RWPE1 (cell line): ENCODE measurements at regions not wholly inside any gene's neighbourhood (a gene's known extent, or its start where the extent isn't known, plus 50 kb on each side); places are given as distances from the start of the nearest gene placed in this dataset.
A peak's percentile ranks its signal among the peaks of the same experiment; 100 is the strongest.
"Not testable (repeated sequence)": the region's sequence is repeated elsewhere in the genome, so short reads cannot be mapped to it uniquely, and the experiment has no call there.

ENCODE experiments used
- CTCF ChIA-PET: fragments of 350-600 bp; sonication (Branson Sonifier 250); formaldehyde crosslinking; extraction: SDS; loops from one replicate; lab custom pipeline; 2021; lab: Yijun Ruan, JAX
- POLR2A ChIA-PET: fragments of 400-600 bp; formaldehyde crosslinking; extraction: SDS; loops from one replicate; lab custom pipeline; 2020; ENCODE audit warnings: antibody characterized with exemption; ENCODE audit not compliant: low non-redundant PET; lab: Yijun Ruan, JAX
- DNase-seq: peaks from one replicate; pipeline ENCODE4 v3.0.0; 2012; ENCODE audit warnings: low spot score
- H3K27ac ChIP-seq: fragments of 450-650 bp; 2 replicates; pipeline ENCODE4 v1.5.1; 2017
- TF ChIP-seq, protein P1 (sequence below): fragments of 450-650 bp; conservative IDR thresholded peaks from 2 replicates; pipeline ENCODE4 v1.5.1; 2017; ENCODE audit warnings: low read depth, mild to moderate bottlenecking

DNA sequence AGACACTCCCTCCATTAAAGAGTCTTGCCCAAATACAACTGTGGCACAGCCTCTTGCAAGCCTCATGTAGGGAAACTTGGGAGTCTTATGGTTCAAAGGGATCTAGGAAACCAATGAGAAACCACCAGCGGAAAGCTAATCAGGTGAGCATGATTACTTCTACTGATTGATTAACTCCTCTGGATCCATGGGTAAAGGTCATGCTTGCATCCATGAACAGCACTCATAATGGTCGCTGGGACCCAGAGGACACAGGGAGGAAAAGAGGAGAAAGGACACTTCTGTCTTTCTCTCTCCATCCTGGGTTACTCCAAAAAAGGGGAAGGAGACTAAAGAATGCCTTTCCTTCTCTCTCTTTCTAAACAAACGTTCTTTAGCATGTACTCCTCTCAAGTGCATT, 1397.2 kb downstream of the LRFN5 start:
- H3K27ac ChIP-seq = no peak overlapping the region
- DNase-seq = no peak
- TF ChIP-seq, protein P1, sequence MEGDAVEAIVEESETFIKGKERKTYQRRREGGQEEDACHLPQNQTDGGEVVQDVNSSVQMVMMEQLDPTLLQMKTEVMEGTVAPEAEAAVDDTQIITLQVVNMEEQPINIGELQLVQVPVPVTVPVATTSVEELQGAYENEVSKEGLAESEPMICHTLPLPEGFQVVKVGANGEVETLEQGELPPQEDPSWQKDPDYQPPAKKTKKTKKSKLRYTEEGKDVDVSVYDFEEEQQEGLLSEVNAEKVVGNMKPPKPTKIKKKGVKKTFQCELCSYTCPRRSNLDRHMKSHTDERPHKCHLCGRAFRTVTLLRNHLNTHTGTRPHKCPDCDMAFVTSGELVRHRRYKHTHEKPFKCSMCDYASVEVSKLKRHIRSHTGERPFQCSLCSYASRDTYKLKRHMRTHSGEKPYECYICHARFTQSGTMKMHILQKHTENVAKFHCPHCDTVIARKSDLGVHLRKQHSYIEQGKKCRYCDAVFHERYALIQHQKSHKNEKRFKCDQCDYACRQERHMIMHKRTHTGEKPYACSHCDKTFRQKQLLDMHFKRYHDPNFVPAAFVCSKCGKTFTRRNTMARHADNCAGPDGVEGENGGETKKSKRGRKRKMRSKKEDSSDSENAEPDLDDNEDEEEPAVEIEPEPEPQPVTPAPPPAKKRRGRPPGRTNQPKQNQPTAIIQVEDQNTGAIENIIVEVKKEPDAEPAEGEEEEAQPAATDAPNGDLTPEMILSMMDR = no peak
- POLR2A ChIA-PET = no interaction called here
- CTCF ChIA-PET = no interaction called here

DNA sequence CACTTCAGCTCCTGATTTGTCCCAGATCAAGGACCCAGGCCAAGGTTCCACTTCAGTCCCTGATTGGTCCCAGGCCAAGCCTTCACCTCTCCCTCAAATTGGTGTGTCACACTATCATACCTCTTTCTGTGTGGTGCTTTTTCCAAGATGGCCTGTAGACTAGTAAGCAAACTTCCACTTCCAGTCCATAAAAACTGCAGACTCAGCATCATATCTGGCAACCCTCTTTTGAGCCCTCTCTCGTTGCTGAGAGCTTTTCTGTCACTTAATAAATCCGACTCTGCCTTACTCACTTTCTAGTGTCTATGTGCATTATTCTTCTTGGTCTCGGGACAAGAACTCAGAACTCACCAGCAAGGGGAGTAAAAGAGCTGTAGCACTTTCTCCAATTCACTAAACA, 1395.1 kb downstream of the LRFN5 start:
- ChIA-PET CTCF (no interaction called here), POLR2A (no interaction called here)
- no peak overlapping the region for H3K27ac ChIP-seq
- TF ChIP-seq, protein P1 = no peak
- no peak for DNase-seq

DNA sequence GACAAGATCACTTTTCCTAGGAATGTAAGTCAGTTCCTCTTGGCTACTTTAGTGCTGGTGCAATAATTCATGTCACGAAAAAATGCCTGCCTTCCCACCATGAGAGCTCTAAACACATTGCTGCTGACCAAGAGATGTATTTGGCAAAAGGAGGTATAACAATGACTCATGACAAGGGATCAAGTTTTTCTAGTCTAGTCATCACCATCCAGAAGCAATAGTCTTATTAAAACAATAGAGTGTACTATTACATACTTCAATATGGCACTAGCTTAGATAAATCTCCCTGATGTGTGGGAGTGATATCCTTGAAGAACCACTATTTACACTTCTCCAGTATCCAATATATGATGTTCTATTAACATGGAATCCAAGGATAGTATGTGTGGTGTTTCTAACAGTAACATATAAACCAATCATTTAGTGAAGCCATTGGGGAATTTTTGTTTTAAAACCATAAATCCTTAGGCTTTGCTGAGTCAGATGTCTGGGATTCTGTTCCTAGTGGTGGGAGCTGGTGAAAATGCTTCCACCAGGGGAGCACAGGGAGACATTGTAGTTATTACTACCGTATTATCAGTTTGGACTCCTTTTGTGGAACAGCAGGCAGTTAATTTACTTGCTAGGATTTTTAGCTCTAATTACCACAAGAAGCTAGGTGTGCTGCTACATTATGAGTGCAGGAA, 1387.5 kb downstream of the LRFN5 start:
- TF ChIP-seq, protein P1 = no peak
- DNase-seq = peak; percentile 8
- POLR2A ChIA-PET = no interaction called here
- no peak overlapping the region for H3K27ac ChIP-seq
- CTCF ChIA-PET = no interaction called here

DNA sequence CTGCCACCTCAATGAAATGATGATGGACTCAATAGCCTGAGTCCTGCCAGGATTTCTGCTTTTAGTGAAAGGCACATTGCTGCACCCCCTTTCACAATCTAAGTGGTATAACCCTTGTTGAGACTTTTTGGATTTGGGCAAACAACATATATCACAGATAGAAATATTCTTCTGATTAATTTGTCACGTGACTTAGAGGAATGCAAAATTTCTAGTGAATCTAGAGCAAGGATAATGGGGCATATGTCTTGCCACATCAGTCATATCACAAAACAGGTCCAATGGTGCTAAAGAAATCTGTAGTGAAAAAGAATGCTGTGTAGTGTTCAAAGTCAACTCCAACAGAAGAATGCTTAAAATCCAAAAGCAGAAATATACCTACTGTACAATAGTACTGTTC, 1386.3 kb downstream of the LRFN5 start:
- POLR2A ChIA-PET = no interaction called here

DNA sequence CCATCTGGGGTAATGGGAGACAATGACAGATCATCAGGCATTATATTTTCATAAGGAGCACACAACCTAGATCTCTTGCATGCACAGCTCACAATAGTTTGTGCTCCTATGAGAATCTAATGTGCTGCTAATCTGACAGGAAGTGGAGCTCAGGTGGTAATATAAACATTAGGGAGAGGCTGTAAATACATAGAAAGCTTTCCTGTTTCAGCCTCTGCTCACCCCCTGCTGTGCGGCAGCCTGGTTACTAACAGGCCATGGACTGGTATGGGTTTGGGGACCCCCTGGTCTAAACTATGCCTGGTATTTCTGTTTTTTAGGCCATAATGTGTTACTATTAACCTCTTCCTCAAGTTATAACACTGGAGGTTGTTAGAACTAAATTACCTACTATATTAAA, 1373.7 kb downstream of the LRFN5 start:
- ChIA-PET POLR2A (no interaction called here), CTCF (no interaction called here)
- no peak overlapping the region for H3K27ac ChIP-seq
- TF ChIP-seq, protein P1 = no peak
- DNase-seq = no peak

More for the DNA sequence above, 1386.3 kb downstream of the LRFN5 start:
- TF ChIP-seq, protein P1 = no peak
- H3K27ac ChIP-seq = no peak overlapping the region
- DNase-seq = no peak
- CTCF ChIA-PET = no interaction called here

DNA sequence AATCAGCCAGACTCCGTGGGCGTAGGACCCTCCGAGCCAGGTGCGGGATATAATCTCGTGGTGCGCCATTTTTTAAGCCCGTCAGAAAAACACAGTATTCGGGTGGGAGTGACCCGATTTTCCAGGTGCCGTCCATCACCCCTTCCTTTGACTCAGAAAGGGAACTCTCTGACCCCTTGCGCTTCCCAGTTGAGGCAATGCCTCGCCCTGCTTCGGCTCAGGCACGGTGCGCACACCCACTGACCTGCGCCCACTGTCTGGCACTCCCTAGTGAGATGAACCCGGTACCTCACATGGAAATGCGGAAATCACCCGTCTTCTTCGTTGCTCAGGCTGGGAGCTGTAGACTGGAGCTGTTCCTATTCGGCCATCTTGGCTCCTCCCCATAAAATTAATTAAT, 1366.5 kb downstream of the LRFN5 start:
- CTCF ChIA-PET, H3K27ac ChIP-seq, DNase-seq, POLR2A ChIA-PET: not testable (repeated sequence)

DNA sequence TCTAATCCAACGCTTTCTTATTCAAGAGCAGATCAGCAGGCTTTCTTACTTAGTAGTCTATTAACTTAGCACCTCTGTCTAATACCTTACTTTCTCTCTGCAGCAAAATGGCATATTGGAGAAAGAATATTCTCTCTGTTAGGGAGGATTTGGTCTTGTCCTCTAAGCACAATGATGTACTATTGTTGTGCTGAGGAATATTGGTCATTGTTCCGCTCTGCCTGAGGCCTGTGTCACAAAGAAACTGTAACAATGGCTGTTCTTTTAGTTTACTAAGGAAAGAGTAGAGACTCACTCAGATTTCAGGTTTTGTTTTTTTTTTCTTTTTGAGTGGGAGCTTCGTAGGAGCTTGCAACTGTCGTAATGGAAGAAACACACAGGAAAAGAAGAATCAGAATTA, 1358.8 kb downstream of the LRFN5 start:
- ChIA-PET POLR2A (no interaction called here), CTCF (no interaction called here)
- TF ChIP-seq, protein P1 = no peak
- DNase-seq = no peak
- no peak overlapping the region for H3K27ac ChIP-seq
